WTC11 (cell line): ENCODE measurements at regions not wholly inside any gene's neighbourhood (a gene's known extent, or its start where the extent isn't known, plus 50 kb on each side); places are given as distances from the start of the nearest gene placed in this dataset.
"Not testable (repeated sequence)": the region's sequence is repeated elsewhere in the genome, so short reads cannot be mapped to it uniquely, and the experiment has no call there.

Source experiments
- ATAC-seq: fragments of 200-7000 bp; cut with Tn5 transposase; 2 replicates; pipeline ENCODE4 v1.10.0; 2021; ENCODE audit warnings: mild to moderate bottlenecking, moderate library complexity
- CTCF ChIA-PET: fragments of 300-600 bp; sonication (Branson Sonifier 250); formaldehyde crosslinking; loops from one replicate; lab custom pipeline; 2021; ENCODE audit warnings: antibody characterized with exemption; lab: Charles Lee
- POLR2A ChIA-PET: fragments of 350-600 bp; sonication (Branson Sonifier 250); formaldehyde crosslinking; loops from one replicate; lab custom pipeline; 2021; ENCODE audit warnings: antibody characterized with exemption; lab: Charles Lee
- DNase-seq: peaks from one replicate; pipeline ENCODE4 v3.0.0; 2021; ENCODE audit warnings: low spot score
- H3K27ac Mint-ChIP-seq: 2 replicates; pipeline ENCODE4 v1.8.0; 2021; ENCODE audit warnings: mixed read lengths
- H3K27me3 Mint-ChIP-seq: 2 replicates; pipeline ENCODE4 v1.8.0; 2021; ENCODE audit warnings: low read depth, mild to moderate bottlenecking, moderate library complexity, mixed read lengths
- H3K36me3 Mint-ChIP-seq: 2 replicates; pipeline ENCODE4 v1.8.0; 2021; ENCODE audit warnings: mixed read lengths
- H3K4me1 Mint-ChIP-seq: 2 replicates; pipeline ENCODE4 v1.8.0; 2022; ENCODE audit warnings: mixed read lengths
- H3K4me3 Mint-ChIP-seq: 2 replicates; pipeline ENCODE4 v1.8.0; 2021; ENCODE audit warnings: mild to moderate bottlenecking, moderate library complexity, mixed read lengths
- H3K9me3 Mint-ChIP-seq: 2 replicates; pipeline ENCODE4 v1.8.0; 2021; ENCODE audit warnings: mixed read lengths
- CBFB ChIP-seq: sonication (generic); formaldehyde crosslinking; IDR thresholded peaks from 2 replicates; pipeline ENCODE4 v1.8.1; 2022; ENCODE audit warnings: mild to moderate bottlenecking, low read depth, missing genetic modification reagents
- ELF4 ChIP-seq: sonication (generic); formaldehyde crosslinking; IDR thresholded peaks from 2 replicates; pipeline ENCODE4 v1.8.1; 2022; ENCODE audit warnings: low read depth, mild to moderate bottlenecking, moderate library complexity, missing genetic modification reagents
- ESRRA ChIP-seq: sonication (generic); formaldehyde crosslinking; IDR thresholded peaks from 2 replicates; pipeline ENCODE4 v1.8.1; 2022; ENCODE audit warnings: mild to moderate bottlenecking, missing genetic modification reagents, borderline replicate concordance
- ETV6 ChIP-seq: sonication (generic); formaldehyde crosslinking; IDR thresholded peaks from 2 replicates; pipeline ENCODE4 v1.8.1; 2022; ENCODE audit warnings: mild to moderate bottlenecking, missing genetic modification reagents
- GABPB1 ChIP-seq: sonication (generic); formaldehyde crosslinking; IDR thresholded peaks from 2 replicates; pipeline ENCODE4 v1.8.1; 2023; ENCODE audit warnings: mild to moderate bottlenecking, missing genetic modification reagents
- MAX ChIP-seq: sonication (generic); formaldehyde crosslinking; IDR thresholded peaks from 2 replicates; pipeline ENCODE4 v1.8.0; 2022; ENCODE audit warnings: mild to moderate bottlenecking, missing genetic modification reagents
- NFATC4 ChIP-seq: fragments of 250-450 bp; sonication (Bioruptor Pico); IDR thresholded peaks from 2 replicates; pipeline ENCODE4 v1.9.0; 2021; ENCODE audit warnings: mild to moderate bottlenecking
- NR1H2 ChIP-seq: sonication (generic); formaldehyde crosslinking; IDR thresholded peaks from 2 replicates; pipeline ENCODE4 v1.9.0; 2021; ENCODE audit warnings: mild to moderate bottlenecking, moderate library complexity, missing genetic modification reagents
- RELA ChIP-seq: sonication (generic); formaldehyde crosslinking; IDR thresholded peaks from 2 replicates; pipeline ENCODE4 v1.8.1; 2022; ENCODE audit warnings: missing genetic modification reagents, mild to moderate bottlenecking, borderline replicate concordance
- TCF7 ChIP-seq: sonication (generic); formaldehyde crosslinking; IDR thresholded peaks from 2 replicates; pipeline ENCODE4 v1.8.0; 2022; ENCODE audit warnings: mild to moderate bottlenecking, low read depth, missing genetic modification reagents, moderate library complexity
- TEAD1 ChIP-seq: sonication (generic); formaldehyde crosslinking; IDR thresholded peaks from 2 replicates; pipeline ENCODE4 v1.8.0; 2022; ENCODE audit warnings: mild to moderate bottlenecking, missing genetic modification reagents
- TP53 ChIP-seq: sonication (generic); formaldehyde crosslinking; IDR thresholded peaks from 2 replicates; pipeline ENCODE4 v1.8.1; 2023; ENCODE audit warnings: mild to moderate bottlenecking, missing genetic modification reagents
- ZBTB21 ChIP-seq: sonication (generic); formaldehyde crosslinking; IDR thresholded peaks from 2 replicates; pipeline ENCODE4 v1.8.1; 2023; ENCODE audit warnings: mild to moderate bottlenecking, missing genetic modification reagents, borderline replicate concordance
- ZNF121 ChIP-seq: sonication (generic); formaldehyde crosslinking; IDR thresholded peaks from 2 replicates; pipeline ENCODE4 v1.8.0; 2023; ENCODE audit warnings: missing genetic modification reagents
- ZNF219 ChIP-seq: sonication (generic); formaldehyde crosslinking; IDR thresholded peaks from 2 replicates; pipeline ENCODE4 v1.8.0; 2023; ENCODE audit warnings: missing genetic modification reagents, mild to moderate bottlenecking, borderline replicate concordance
- ZNF317 ChIP-seq: sonication (generic); formaldehyde crosslinking; IDR thresholded peaks from 2 replicates; pipeline ENCODE4 v1.8.1; 2023; ENCODE audit warnings: low read depth, mild to moderate bottlenecking, moderate library complexity, missing genetic modification reagents, borderline replicate concordance
- ZNF423 ChIP-seq: fragments of 250-450 bp; sonication (Bioruptor Pico); IDR thresholded peaks from 2 replicates; pipeline ENCODE4 v2.1.2; 2022; ENCODE audit warnings: mild to moderate bottlenecking, moderate library complexity
- TF ChIP-seq, protein P1 (sequence below): sonication (generic); formaldehyde crosslinking; IDR thresholded peaks from 2 replicates; pipeline ENCODE4 v1.8.1; 2022; ENCODE audit warnings: missing genetic modification reagents, borderline replicate concordance
- TF ChIP-seq, protein P2 (sequence below): sonication (generic); formaldehyde crosslinking; IDR thresholded peaks from 2 replicates; pipeline ENCODE4 v1.8.0; 2023; ENCODE audit warnings: missing genetic modification reagents, mild to moderate bottlenecking, borderline replicate concordance
- TF ChIP-seq, protein P3 (sequence below): fragments of 250-450 bp; sonication (Bioruptor Pico); IDR thresholded peaks from 2 replicates; pipeline ENCODE4 v1.9.0; 2021; ENCODE audit warnings: moderate library complexity, mild to moderate bottlenecking, inconsistent platforms, borderline replicate concordance
- TF ChIP-seq, protein P4 (sequence below): fragments of 250-450 bp; sonication (Bioruptor Pico); IDR thresholded peaks from 2 replicates; pipeline ENCODE4 v1.8.0; 2021; ENCODE audit warnings: mild to moderate bottlenecking
- TF ChIP-seq, protein P5 (sequence below): fragments of 250-450 bp; sonication (Bioruptor Pico); IDR thresholded peaks from 2 replicates; pipeline ENCODE4 v2.1.2; 2022; ENCODE audit warnings: mild to moderate bottlenecking, moderate library complexity

- TF ChIP-seq, protein P1, sequence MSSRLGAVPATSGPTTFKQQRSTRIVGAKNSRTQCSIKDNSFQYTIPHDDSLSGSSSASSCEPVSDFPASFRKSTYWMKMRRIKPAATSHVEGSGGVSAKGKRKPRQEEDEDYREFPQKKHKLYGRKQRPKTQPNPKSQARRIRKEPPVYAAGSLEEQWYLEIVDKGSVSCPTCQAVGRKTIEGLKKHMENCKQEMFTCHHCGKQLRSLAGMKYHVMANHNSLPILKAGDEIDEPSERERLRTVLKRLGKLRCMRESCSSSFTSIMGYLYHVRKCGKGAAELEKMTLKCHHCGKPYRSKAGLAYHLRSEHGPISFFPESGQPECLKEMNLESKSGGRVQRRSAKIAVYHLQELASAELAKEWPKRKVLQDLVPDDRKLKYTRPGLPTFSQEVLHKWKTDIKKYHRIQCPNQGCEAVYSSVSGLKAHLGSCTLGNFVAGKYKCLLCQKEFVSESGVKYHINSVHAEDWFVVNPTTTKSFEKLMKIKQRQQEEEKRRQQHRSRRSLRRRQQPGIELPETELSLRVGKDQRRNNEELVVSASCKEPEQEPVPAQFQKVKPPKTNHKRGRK: 0 out of 2 replicates have a peak, but pooled peaks have one; percentile 69
- TF ChIP-seq, all 79 proteins: peak for 1; not testable (repeated sequence) for 78
- H3K4me3 Mint-ChIP-seq, POLR2A ChIA-PET, H3K9me3 Mint-ChIP-seq, H3K27ac Mint-ChIP-seq, CTCF ChIA-PET, H3K4me1 Mint-ChIP-seq, H3K27me3 Mint-ChIP-seq, ATAC-seq, DNase-seq, H3K36me3 Mint-ChIP-seq: not testable (repeated sequence)
Measured at GRCh38 chr2:59157908-59158307, 916.8 kb upstream of the FANCL start.

- H3K9me3 Mint-ChIP-seq: no peaks in the 10 kb centered on the region
- no peak for DNase-seq
- no peaks in the 10 kb centered on the region for H3K36me3 Mint-ChIP-seq
- CTCF ChIA-PET: no interaction called here
- H3K4me1 Mint-ChIP-seq: peaks cover 11% of the 10 kb centered on the region
- no peaks in the 10 kb centered on the region for H3K27me3 Mint-ChIP-seq
- ATAC-seq: no peak
- TF ChIP-seq GABPB1 (CRISPR knock-in tag): no peak
- no peak for TF ChIP-seq ZNF423 (CRISPR knock-in tag)
- no peak for TF ChIP-seq ELF4
- no peak for TF ChIP-seq TP53 (CRISPR knock-in tag)
- TF ChIP-seq ESRRA (CRISPR knock-in tag): no peak
- TF ChIP-seq ZNF219 (CRISPR knock-in tag): no peak
- no peak for TF ChIP-seq MAX (CRISPR knock-in tag)
- no peak for TF ChIP-seq ZNF121 (CRISPR knock-in tag)
- TF ChIP-seq, protein P2, sequence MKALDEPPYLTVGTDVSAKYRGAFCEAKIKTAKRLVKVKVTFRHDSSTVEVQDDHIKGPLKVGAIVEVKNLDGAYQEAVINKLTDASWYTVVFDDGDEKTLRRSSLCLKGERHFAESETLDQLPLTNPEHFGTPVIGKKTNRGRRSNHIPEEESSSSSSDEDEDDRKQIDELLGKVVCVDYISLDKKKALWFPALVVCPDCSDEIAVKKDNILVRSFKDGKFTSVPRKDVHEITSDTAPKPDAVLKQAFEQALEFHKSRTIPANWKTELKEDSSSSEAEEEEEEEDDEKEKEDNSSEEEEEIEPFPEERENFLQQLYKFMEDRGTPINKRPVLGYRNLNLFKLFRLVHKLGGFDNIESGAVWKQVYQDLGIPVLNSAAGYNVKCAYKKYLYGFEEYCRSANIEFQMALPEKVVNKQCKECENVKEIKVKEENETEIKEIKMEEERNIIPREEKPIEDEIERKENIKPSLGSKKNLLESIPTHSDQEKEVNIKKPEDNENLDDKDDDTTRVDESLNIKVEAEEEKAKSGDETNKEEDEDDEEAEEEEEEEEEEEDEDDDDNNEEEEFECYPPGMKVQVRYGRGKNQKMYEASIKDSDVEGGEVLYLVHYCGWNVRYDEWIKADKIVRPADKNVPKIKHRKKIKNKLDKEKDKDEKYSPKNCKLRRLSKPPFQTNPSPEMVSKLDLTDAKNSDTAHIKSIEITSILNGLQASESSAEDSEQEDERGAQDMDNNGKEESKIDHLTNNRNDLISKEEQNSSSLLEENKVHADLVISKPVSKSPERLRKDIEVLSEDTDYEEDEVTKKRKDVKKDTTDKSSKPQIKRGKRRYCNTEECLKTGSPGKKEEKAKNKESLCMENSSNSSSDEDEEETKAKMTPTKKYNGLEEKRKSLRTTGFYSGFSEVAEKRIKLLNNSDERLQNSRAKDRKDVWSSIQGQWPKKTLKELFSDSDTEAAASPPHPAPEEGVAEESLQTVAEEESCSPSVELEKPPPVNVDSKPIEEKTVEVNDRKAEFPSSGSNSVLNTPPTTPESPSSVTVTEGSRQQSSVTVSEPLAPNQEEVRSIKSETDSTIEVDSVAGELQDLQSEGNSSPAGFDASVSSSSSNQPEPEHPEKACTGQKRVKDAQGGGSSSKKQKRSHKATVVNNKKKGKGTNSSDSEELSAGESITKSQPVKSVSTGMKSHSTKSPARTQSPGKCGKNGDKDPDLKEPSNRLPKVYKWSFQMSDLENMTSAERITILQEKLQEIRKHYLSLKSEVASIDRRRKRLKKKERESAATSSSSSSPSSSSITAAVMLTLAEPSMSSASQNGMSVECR (CRISPR knock-in tag): no peak
- TF ChIP-seq NR1H2: no peak
- no peak for TF ChIP-seq CBFB (CRISPR knock-in tag)
- TF ChIP-seq ZBTB21: no peak
- no peak for TF ChIP-seq ETV6 (CRISPR knock-in tag)
- no peak for TF ChIP-seq ZNF317
- TF ChIP-seq TEAD1 (CRISPR knock-in tag): no peak
- no peak for TF ChIP-seq TCF7 (CRISPR knock-in tag)
- no peak for TF ChIP-seq NFATC4 (CRISPR knock-in tag)
- POLR2A ChIA-PET: no interaction called here
- no peak overlapping the region for H3K4me3 Mint-ChIP-seq
- H3K27ac Mint-ChIP-seq: no peak overlapping the region
Measured at GRCh38 chr2:59151805-59152204, 910.7 kb upstream of the FANCL start.

- Mint-ChIP-seq H3K27ac (no peak overlapping the region), H3K4me3 (no peak overlapping the region), H3K36me3 (no peaks in the 10 kb centered on the region), H3K27me3 (no peaks in the 10 kb centered on the region), H3K9me3 (no peaks in the 10 kb centered on the region), H3K4me1 (peaks cover 11% of the 10 kb centered on the region)
- DNase-seq (no peak), ATAC-seq (no peak)
- ChIA-PET CTCF (no interaction called here), POLR2A (interaction anchor here (0.5 kb wide), 1 partner anchor 1375 kb away, joined by 4 read pairs; no protein-coding TSS in a partner anchor)
- TF ChIP-seq RELA (CRISPR knock-in tag): no peak
- TF ChIP-seq, protein P3, sequence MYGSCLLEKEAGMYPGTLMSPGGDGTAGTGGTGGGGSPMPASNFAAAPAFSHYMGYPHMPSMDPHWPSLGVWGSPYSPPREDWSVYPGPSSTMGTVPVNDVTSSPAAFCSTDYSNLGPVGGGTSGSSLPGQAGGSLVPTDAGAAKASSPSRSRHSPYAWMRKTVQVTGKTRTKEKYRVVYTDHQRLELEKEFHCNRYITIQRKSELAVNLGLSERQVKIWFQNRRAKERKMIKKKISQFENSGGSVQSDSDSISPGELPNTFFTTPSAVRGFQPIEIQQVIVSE (CRISPR knock-in tag): no peak
- TF ChIP-seq, protein P4, sequence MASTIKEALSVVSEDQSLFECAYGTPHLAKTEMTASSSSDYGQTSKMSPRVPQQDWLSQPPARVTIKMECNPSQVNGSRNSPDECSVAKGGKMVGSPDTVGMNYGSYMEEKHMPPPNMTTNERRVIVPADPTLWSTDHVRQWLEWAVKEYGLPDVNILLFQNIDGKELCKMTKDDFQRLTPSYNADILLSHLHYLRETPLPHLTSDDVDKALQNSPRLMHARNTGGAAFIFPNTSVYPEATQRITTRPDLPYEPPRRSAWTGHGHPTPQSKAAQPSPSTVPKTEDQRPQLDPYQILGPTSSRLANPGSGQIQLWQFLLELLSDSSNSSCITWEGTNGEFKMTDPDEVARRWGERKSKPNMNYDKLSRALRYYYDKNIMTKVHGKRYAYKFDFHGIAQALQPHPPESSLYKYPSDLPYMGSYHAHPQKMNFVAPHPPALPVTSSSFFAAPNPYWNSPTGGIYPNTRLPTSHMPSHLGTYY (CRISPR knock-in tag): no peak
- TF ChIP-seq TCF7 (CRISPR knock-in tag): no peak
- TF ChIP-seq ETV6 (CRISPR knock-in tag): no peak
- no peak for TF ChIP-seq TP53 (CRISPR knock-in tag)
- TF ChIP-seq, protein P5, sequence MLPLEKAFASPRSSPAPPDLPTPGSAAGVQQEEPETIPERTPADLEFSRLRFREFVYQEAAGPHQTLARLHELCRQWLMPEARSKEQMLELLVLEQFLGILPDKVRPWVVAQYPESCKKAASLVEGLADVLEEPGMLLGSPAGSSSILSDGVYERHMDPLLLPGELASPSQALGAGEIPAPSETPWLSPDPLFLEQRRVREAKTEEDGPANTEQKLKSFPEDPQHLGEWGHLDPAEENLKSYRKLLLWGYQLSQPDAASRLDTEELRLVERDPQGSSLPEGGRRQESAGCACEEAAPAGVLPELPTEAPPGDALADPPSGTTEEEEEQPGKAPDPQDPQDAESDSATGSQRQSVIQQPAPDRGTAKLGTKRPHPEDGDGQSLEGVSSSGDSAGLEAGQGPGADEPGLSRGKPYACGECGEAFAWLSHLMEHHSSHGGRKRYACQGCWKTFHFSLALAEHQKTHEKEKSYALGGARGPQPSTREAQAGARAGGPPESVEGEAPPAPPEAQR (CRISPR knock-in tag): no peak
Measured at GRCh38 chr2:59150217-59150849, 909.2 kb upstream of the FANCL start.
